ENCODE measurements at regions not wholly inside any gene's neighbourhood (a gene's known extent, or its start where the extent isn't known, plus 50 kb on each side); places are given as distances from the start of the nearest gene placed in this dataset.

GRCh38 chr17:56057869-56058268 is 95.4 kb upstream of the ANKFN1 start:
- TF ChIP-seq CTCF (IDR thresholded peaks at IDR 0.05) = no peak
- TF ChIP-seq POLR2A (IDR thresholded peaks at IDR 0.05) = no peak
- TF ChIP-seq POLR2AphosphoS5 (IDR thresholded peaks at IDR 0.05) = no peak

All from breast epithelium (tissue), 3 donors.